ENCODE measurements at regions not wholly inside any gene's neighbourhood (a gene's known extent, or its start where the extent isn't known, plus 50 kb on each side); places are given as distances from the start of the nearest gene placed in this dataset.
A peak's percentile ranks its signal among the peaks of the same experiment; 100 is the strongest.

- DNase-seq (ENCODE audit: low spot score) = peak; percentile 24
- Histone ChIP-seq H3K27me3 (replicated peaks; ENCODE audit: insufficient read depth, low read depth, low read length, poor library complexity) (no peaks in the 10 kb centered on the region), H3K4me1 (ENCODE audit: insufficient read depth, low read length, poor library complexity, severe bottlenecking) (peaks cover 43% of the 10 kb centered on the region), H3K27ac (ENCODE audit: low read depth, low read length, poor library complexity, severe bottlenecking) (no peak overlapping the region), H3K4me3 (ENCODE audit: low read depth, low read length, poor library complexity, severe bottlenecking) (no peak overlapping the region), H3K36me3 (ENCODE audit: insufficient read depth, low read length, poor library complexity, severe bottlenecking) (no peaks in the 10 kb centered on the region), H3K9me3 (ENCODE audit: low read depth, low read length, poor library complexity, severe bottlenecking) (no peaks in the 10 kb centered on the region)
- BruUV-seq (replicated peaks) = no TSS peak
- TF ChIP-seq CTCF (conservative IDR thresholded peaks at IDR 0.05; ENCODE audit: low read depth, low read length) = no peak
- TF ChIP-seq EZH2 (IDR thresholded peaks at IDR 0.05; ENCODE audit: borderline replicate concordance, low read depth, low read length, poor library complexity, severe bottlenecking) = no peak
- intact Hi-C loops (cut with micrococcal nuclease; ENCODE audit: unreplicated experiment) = no loop called here
- ChIA-PET CTCF (no interaction called here), POLR2A (ENCODE audit: low non-redundant PET) (no interaction called here)
Measured at GRCh38 chr12:65586796-65587195, 237.5 kb upstream of the HMGA2 start.

GRCh38 chr12:65590318-65590717 lies 234.0 kb upstream of the HMGA2 start:
- no TSS peak for BruUV-seq (replicated peaks)

GRCh38 chr12:65592416-65592815 lies 231.9 kb upstream of the HMGA2 start:
- no peak for DNase-seq (ENCODE audit: low spot score)
- ChIA-PET CTCF (no interaction called here), POLR2A (ENCODE audit: low non-redundant PET) (no interaction called here)
- no peaks in the 10 kb centered on the region for H3K9me3 ChIP-seq (ENCODE audit: low read depth, low read length, poor library complexity, severe bottlenecking)
- H3K27ac ChIP-seq (ENCODE audit: low read depth, low read length, poor library complexity, severe bottlenecking) = no peak overlapping the region
- H3K36me3 ChIP-seq (ENCODE audit: insufficient read depth, low read length, poor library complexity, severe bottlenecking) = no peaks in the 10 kb centered on the region
- no TSS peak for BruUV-seq (replicated peaks)
- intact Hi-C loops (cut with micrococcal nuclease; ENCODE audit: unreplicated experiment) = no loop called here
- TF ChIP-seq EZH2 (IDR thresholded peaks at IDR 0.05; ENCODE audit: borderline replicate concordance, low read depth, low read length, poor library complexity, severe bottlenecking) = no peak
- TF ChIP-seq CTCF (conservative IDR thresholded peaks at IDR 0.05; ENCODE audit: low read depth, low read length) = no peak
- no peaks in the 10 kb centered on the region for H3K27me3 ChIP-seq (replicated peaks; ENCODE audit: insufficient read depth, low read depth, low read length, poor library complexity)
- H3K4me1 ChIP-seq (ENCODE audit: insufficient read depth, low read length, poor library complexity, severe bottlenecking) = peaks cover 49% of the 10 kb centered on the region
- no peak overlapping the region for H3K4me3 ChIP-seq (ENCODE audit: low read depth, low read length, poor library complexity, severe bottlenecking)

More at GRCh38 chr12:65590318-65590717, 234.0 kb upstream of the HMGA2 start:
- no peak overlapping the region for H3K27ac ChIP-seq (ENCODE audit: low read depth, low read length, poor library complexity, severe bottlenecking)
- intact Hi-C loops (cut with micrococcal nuclease; ENCODE audit: unreplicated experiment) = no loop called here
- H3K27me3 ChIP-seq (replicated peaks; ENCODE audit: insufficient read depth, low read depth, low read length, poor library complexity) = no peaks in the 10 kb centered on the region
- H3K9me3 ChIP-seq (ENCODE audit: low read depth, low read length, poor library complexity, severe bottlenecking) = no peaks in the 10 kb centered on the region
- H3K4me1 ChIP-seq (ENCODE audit: insufficient read depth, low read length, poor library complexity, severe bottlenecking) = peaks cover 58% of the 10 kb centered on the region
- TF ChIP-seq CTCF (conservative IDR thresholded peaks at IDR 0.05; ENCODE audit: low read depth, low read length) (no peak), EZH2 (IDR thresholded peaks at IDR 0.05; ENCODE audit: borderline replicate concordance, low read depth, low read length, poor library complexity, severe bottlenecking) (no peak)
- no peak overlapping the region for H3K4me3 ChIP-seq (ENCODE audit: low read depth, low read length, poor library complexity, severe bottlenecking)
- CTCF ChIA-PET = no interaction called here
- H3K36me3 ChIP-seq (ENCODE audit: insufficient read depth, low read length, poor library complexity, severe bottlenecking) = no peaks in the 10 kb centered on the region
- DNase-seq (ENCODE audit: low spot score) = peak; percentile 78
- POLR2A ChIA-PET (ENCODE audit: low non-redundant PET) = no interaction called here
